GM19035 (cell line): ENCODE measurements at regions not wholly inside any gene's neighbourhood (a gene's known extent, or its start where the extent isn't known, plus 50 kb on each side); places are given as distances from the start of the nearest gene placed in this dataset.

ENCODE experiments used
- ATAC-seq: cut with Tn5 transposase; IDR thresholded peaks from one replicate; pipeline ENCODE4 v1.9.1; 2021; ENCODE audit not compliant: unreplicated experiment

- no peak for ATAC-seq
Measured at GRCh38 chr5:133882389-133882695, 86.1 kb downstream of the C5orf15 start.

GRCh38 chr5:133881576-133882388 is 86.6 kb downstream of the C5orf15 start:
- no peak for ATAC-seq

- ATAC-seq: no peak
Measured at GRCh38 chr5:133878236-133878555, 90.2 kb downstream of the C5orf15 start.

GRCh38 chr5:133877351-133878235 is 90.8 kb downstream of the C5orf15 start:
- no peak for ATAC-seq

GRCh38 chr5:133876266-133876665 is 92.2 kb downstream of the C5orf15 start:
- no peak for ATAC-seq

GRCh38 chr5:133875179-133875578 is 93.2 kb downstream of the C5orf15 start:
- no peak for ATAC-seq

GRCh38 chr5:133873449-133873848 is 95.0 kb downstream of the C5orf15 start:
- ATAC-seq: no peak

GRCh38 chr5:133870661-133871060 is 97.8 kb downstream of the C5orf15 start:
- ATAC-seq: no peak

GRCh38 chr5:133869519-133870335 is 98.7 kb downstream of the C5orf15 start:
- no peak for ATAC-seq

- ATAC-seq: no peak
Measured at GRCh38 chr5:133868946-133869518, 99.4 kb downstream of the C5orf15 start.

GRCh38 chr5:133867851-133868545 is 100.4 kb downstream of the C5orf15 start:
- ATAC-seq: no peak

- ATAC-seq: no peak
Measured at GRCh38 chr5:133867341-133867740, 101.1 kb downstream of the C5orf15 start.

- no peak for ATAC-seq
Measured at GRCh38 chr5:133866903-133867245, 101.6 kb downstream of the C5orf15 start.

GRCh38 chr5:133866160-133866902 is 102.1 kb downstream of the C5orf15 start:
- ATAC-seq: no peak

GRCh38 chr5:133865113-133865512 is 103.3 kb downstream of the C5orf15 start:
- no peak for ATAC-seq

GRCh38 chr5:133864711-133865110 is 103.7 kb downstream of the C5orf15 start:
- ATAC-seq: no peak

- no peak for ATAC-seq
Measured at GRCh38 chr5:133863857-133864585, 104.4 kb downstream of the C5orf15 start.

GRCh38 chr5:133861161-133861737 is 107.2 kb downstream of the C5orf15 start:
- no peak for ATAC-seq

- ATAC-seq: no peak
Measured at GRCh38 chr5:133859073-133859472, 109.4 kb downstream of the C5orf15 start.
